Gastrocnemius medialis (tissue), 4 donors: ENCODE measurements at regions not wholly inside any gene's neighbourhood (a gene's known extent, or its start where the extent isn't known, plus 50 kb on each side); places are given as distances from the start of the nearest gene placed in this dataset.

Experiments used
- ATAC-seq, 2 donors: fragments of 150-250 bp; one replicate each; pipeline ENCODE4 v1.9.1; 2016
- DNase-seq, 2 donors: peaks; one replicate each; pipeline ENCODE4 v3.0.0-alpha.2; 2019
- H3K27ac ChIP-seq, 4 donors: fragments of 200-600 bp; sonication (generic); 1 replicate in 1 of 4; 2 replicates in 3 of 4; pipeline ENCODE4 v1.5.1; 2016 to 2018; ENCODE audit warnings: mild to moderate bottlenecking in 2 of 4, moderate library complexity in 1 of 4
- H3K27me3 ChIP-seq, 3 donors: fragments of 200-600 bp; sonication (generic) in 2 of 3; 1 replicate in 1 of 3; 2 replicates in 2 of 3; pipeline versions ENCODE4 v1.5.1 to v1.6.0; 2016 to 2019; ENCODE audit warnings: mild to moderate bottlenecking in 1 of 3, moderate library complexity in 1 of 3
- H3K36me3 ChIP-seq, 2 donors: fragments of 200-600 bp; sonication (generic) in 1 of 2; one replicate each; pipeline ENCODE4 v1.5.1; 2017 to 2018
- H3K4me1 ChIP-seq, 2 donors: fragments of 200-600 bp; sonication (generic) in 1 of 2; one replicate each; pipeline ENCODE4 v1.5.1; 2016 to 2017; ENCODE audit warnings: mild to moderate bottlenecking in 2 of 2
- H3K4me3 ChIP-seq, 4 donors: fragments of 200-600 bp; sonication (generic) in 3 of 4; 1 replicate in 1 of 4; 2 replicates in 3 of 4; pipeline ENCODE4 v1.5.1; 2016 to 2019; ENCODE audit warnings: mild to moderate bottlenecking in 2 of 4
- H3K9me3 ChIP-seq, 3 donors: fragments of 200-600 bp; sonication (generic) in 2 of 3; 1 replicate in 1 of 3; 2 replicates in 2 of 3; pipeline ENCODE4 v1.5.1; 2016 to 2019
- POLR2A ChIP-seq, 2 donors: fragments of 450-650 bp; IDR thresholded peaks; one replicate each; pipeline ENCODE4 v1.6.1; 2017; ENCODE audit warnings: antibody characterized with exemption in 2 of 2, mild to moderate bottlenecking in 2 of 2, moderate library complexity in 2 of 2
- in situ Hi-C, 4 donors: fragments of 200-750 bp; cut with MboI; loops; one replicate each; pipeline versions ENCODE4 v1.15.0 to v1.8.0; 2017; ENCODE audit warnings: low sequenced_read_pairs in 4 of 4
- intact Hi-C: fragments of 100-400 bp; cut with DNase I; formaldehyde crosslinking; loops from one replicate; pipeline ENCODE4 v1.15.1; 2023; ENCODE audit warnings: low total_unique reads
- TF ChIP-seq, protein P1 (sequence below), 5 experiments: fragments of 450-650 bp in 3 of 5; fragments of 200-600 bp in 2 of 5; sonication (generic) in 2 of 5; IDR thresholded peaks in 4 of 5; conservative IDR thresholded peaks in 1 of 5; 1 replicate in 4 of 5; 2 replicates in 1 of 5; pipeline ENCODE4 v1.5.1; 2016 to 2019; ENCODE audit warnings: antibody characterized with exemption in 5 of 5, mild to moderate bottlenecking in 3 of 5, moderate library complexity in 3 of 5

DNA sequence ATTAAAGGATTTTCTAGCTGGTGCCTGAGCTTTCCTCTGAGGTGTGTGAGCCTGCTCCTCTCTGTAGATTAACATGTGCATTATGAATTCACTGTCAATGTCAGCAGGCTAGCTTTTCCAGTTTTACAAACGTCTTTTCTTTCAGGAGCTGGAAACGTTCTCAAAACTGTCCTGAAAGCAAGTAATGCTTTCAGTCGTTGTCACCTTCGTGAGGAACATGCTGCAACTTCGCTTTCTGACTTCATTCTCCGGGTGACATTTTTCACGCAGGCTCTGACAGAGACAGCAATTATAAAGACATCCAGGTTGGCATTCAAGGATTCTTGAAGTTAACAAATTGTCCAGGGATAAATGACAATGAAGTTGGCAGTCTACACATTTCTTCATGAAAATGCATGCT is 671.5 kb downstream of the DHX35 start:
- TF ChIP-seq POLR2A (IDR thresholded peaks at IDR 0.05): no peak
- TF ChIP-seq, protein P1, sequence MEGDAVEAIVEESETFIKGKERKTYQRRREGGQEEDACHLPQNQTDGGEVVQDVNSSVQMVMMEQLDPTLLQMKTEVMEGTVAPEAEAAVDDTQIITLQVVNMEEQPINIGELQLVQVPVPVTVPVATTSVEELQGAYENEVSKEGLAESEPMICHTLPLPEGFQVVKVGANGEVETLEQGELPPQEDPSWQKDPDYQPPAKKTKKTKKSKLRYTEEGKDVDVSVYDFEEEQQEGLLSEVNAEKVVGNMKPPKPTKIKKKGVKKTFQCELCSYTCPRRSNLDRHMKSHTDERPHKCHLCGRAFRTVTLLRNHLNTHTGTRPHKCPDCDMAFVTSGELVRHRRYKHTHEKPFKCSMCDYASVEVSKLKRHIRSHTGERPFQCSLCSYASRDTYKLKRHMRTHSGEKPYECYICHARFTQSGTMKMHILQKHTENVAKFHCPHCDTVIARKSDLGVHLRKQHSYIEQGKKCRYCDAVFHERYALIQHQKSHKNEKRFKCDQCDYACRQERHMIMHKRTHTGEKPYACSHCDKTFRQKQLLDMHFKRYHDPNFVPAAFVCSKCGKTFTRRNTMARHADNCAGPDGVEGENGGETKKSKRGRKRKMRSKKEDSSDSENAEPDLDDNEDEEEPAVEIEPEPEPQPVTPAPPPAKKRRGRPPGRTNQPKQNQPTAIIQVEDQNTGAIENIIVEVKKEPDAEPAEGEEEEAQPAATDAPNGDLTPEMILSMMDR (IDR thresholded peaks at IDR 0.05 in 4 of 5, conservative IDR thresholded peaks at IDR 0.05 in 1 of 5): no peak
- in situ Hi-C loops: no loop called here
- no peak for ATAC-seq
- no peaks in the 10 kb centered on the region for H3K36me3 ChIP-seq
- H3K4me3 ChIP-seq: no peak overlapping the region
- H3K4me1 ChIP-seq: no peaks in the 10 kb centered on the region
- no peaks in the 10 kb centered on the region for H3K9me3 ChIP-seq
- no peak overlapping the region for H3K27ac ChIP-seq
- intact Hi-C loops: no loop called here
- no peak for DNase-seq
- H3K27me3 ChIP-seq: no peaks in the 10 kb centered on the region

DNA sequence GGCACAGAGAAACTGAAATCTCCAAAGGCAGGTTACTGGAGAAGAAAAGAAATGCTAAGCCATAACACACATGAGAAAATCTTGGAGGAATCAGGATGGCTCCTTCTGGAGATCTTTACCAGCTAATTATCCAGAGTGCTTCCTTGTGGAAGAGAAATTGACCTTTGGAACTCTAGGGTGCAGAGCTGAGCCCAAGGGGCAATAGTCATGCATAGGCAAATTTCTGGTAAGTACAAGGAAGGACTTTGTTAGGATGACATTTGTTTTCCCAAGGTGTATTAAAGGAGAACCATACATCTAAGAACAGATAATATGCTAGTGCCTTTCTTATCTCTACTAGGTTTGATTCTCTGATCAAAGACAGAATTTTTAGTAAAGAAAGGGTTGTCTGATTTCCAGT is 670.6 kb downstream of the DHX35 start:
- in situ Hi-C loops: no loop called here
- no peak overlapping the region for H3K27ac ChIP-seq
- H3K4me3 ChIP-seq: no peak overlapping the region
- no peak for ATAC-seq
- DNase-seq: no peak
- intact Hi-C loops: no loop called here
- no peak for TF ChIP-seq POLR2A (IDR thresholded peaks at IDR 0.05)
- TF ChIP-seq, protein P1 (IDR thresholded peaks at IDR 0.05 in 4 of 5, conservative IDR thresholded peaks at IDR 0.05 in 1 of 5): no peak
- H3K36me3 ChIP-seq: no peaks in the 10 kb centered on the region
- H3K27me3 ChIP-seq: no peaks in the 10 kb centered on the region
- H3K4me1 ChIP-seq: no peaks in the 10 kb centered on the region
- no peaks in the 10 kb centered on the region for H3K9me3 ChIP-seq

DNA sequence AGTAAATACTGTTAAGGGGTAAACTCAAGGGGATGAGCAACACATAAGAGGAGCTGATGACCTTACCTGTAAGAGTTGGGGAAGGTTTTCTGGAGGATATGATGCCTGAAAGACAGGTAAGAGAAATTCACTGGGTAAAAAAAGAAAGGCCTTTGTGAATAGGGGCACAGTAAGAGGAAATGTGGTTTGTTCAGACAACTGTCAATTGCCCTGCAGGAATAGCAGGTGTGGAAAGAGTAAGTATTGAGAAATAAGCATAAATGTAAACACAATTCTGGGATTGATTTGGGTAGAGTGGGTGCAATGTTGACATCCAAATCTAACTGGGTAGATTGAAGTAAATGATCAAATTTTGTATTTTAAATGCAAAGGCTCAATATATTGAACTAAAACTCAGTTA is 670.0 kb downstream of the DHX35 start:
- Histone ChIP-seq H3K36me3 (no peaks in the 10 kb centered on the region), H3K27ac (no peak overlapping the region), H3K4me3 (no peak overlapping the region), H3K4me1 (no peaks in the 10 kb centered on the region), H3K27me3 (no peaks in the 10 kb centered on the region), H3K9me3 (no peaks in the 10 kb centered on the region)
- intact Hi-C loops: no loop called here
- ATAC-seq: no peak
- DNase-seq: no peak
- in situ Hi-C loops: no loop called here
- TF ChIP-seq POLR2A (IDR thresholded peaks at IDR 0.05): no peak
- TF ChIP-seq, protein P1 (IDR thresholded peaks at IDR 0.05 in 4 of 5, conservative IDR thresholded peaks at IDR 0.05 in 1 of 5): no peak

DNA sequence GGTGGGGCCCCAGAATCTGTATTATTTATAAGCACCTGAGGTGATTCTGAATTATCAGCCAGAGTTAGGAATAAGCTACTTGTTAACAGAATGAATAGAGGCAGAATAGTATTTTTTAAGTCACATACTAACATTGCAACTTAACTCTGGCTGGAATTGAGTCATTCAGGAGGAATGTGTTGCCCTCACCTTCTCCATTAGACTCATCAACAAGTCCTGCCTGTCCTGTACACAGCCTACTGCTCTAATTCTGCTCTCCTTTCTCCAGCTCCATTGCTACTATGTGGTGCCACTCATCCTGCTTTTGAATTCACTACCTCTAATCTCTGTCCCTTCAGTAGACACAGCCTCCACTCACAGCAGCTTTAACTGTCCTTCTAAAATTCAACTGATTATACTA is 669.4 kb downstream of the DHX35 start:
- in situ Hi-C loops: no loop called here
- Histone ChIP-seq H3K4me3 (no peak overlapping the region), H3K9me3 (no peaks in the 10 kb centered on the region), H3K36me3 (no peaks in the 10 kb centered on the region), H3K4me1 (no peaks in the 10 kb centered on the region), H3K27ac (no peak overlapping the region), H3K27me3 (no peaks in the 10 kb centered on the region)
- DNase-seq (no peak), ATAC-seq (no peak)
- intact Hi-C loops: no loop called here
- no peak for TF ChIP-seq POLR2A (IDR thresholded peaks at IDR 0.05)
- TF ChIP-seq, protein P1 (IDR thresholded peaks at IDR 0.05 in 4 of 5, conservative IDR thresholded peaks at IDR 0.05 in 1 of 5): no peak

DNA sequence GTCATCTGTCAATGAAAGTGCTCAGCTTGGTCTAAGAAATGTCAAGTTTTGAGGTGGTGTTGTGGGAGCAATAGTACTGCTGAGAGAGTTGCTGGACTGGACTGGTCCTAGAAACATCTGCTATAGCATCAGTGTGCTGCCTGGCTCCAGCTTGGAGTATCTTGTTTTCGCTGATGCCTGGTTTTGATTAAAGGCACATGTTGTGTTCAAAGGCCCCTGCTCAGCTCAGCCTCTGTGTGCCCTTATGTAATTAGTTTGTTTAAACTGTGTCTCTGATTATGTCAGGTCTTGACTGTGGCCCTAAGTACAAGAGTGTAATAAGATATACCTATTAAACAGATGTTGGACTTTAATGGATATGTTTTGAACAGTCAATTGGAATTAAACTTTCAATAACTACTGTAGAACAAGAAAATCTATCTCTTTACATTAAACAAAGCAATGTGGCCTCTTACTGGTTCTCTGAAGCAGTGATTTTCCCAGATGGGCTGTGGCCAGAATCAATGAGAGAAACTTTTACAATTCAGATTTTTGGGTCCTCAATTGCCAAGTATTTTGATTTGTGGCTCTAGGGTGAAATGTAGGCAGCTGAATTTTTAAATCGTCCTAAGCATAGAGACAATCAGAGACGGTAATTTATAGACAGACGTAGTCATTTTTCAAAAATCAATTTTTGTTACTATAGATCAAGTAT is 668.2 kb downstream of the DHX35 start:
- no peaks in the 10 kb centered on the region for H3K4me1 ChIP-seq
- H3K4me3 ChIP-seq: no peak overlapping the region
- no peaks in the 10 kb centered on the region for H3K36me3 ChIP-seq
- no peaks in the 10 kb centered on the region for H3K27me3 ChIP-seq
- H3K27ac ChIP-seq: no peak overlapping the region
- ATAC-seq (no peak), DNase-seq (no peak)
- H3K9me3 ChIP-seq: no peaks in the 10 kb centered on the region
- TF ChIP-seq, protein P1 (IDR thresholded peaks at IDR 0.05 in 4 of 5, conservative IDR thresholded peaks at IDR 0.05 in 1 of 5): no peak
- no peak for TF ChIP-seq POLR2A (IDR thresholded peaks at IDR 0.05)
- in situ Hi-C loops (no loop called here), intact Hi-C loops (no loop called here)
